GM11168 (cell line): ENCODE measurements at regions not wholly inside any gene's neighbourhood (a gene's known extent, or its start where the extent isn't known, plus 50 kb on each side); places are given as distances from the start of the nearest gene placed in this dataset.

Source experiments
- in situ Hi-C: fragments of 300-500 bp; cut with MboI; formaldehyde crosslinking; loops from one replicate; pipeline ENCODE4 v1.12.0; 2022; ENCODE audit warnings: low sequenced_read_pairs; ENCODE audit not compliant: unreplicated experiment

DNA sequence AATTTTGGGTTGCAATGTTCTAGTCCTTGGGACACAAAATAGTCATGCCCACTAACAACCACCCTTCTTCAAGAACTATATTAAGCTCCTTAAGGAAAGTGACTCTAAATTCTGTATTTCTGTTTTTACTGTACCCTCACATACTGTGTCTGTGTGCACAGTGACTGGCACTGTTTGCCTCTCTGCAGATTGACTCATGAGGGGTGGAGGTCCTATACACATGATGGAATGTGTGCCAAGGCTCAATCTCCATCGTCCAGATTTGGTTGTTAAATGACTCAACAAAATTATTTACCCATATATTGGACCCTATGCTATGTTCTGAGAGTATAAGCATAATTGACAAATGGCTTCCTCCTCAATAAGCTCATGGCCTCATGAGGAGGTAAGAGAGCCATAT is 126.6 kb upstream of the CWC22 start:
- in situ Hi-C loops = no loop called here

DNA sequence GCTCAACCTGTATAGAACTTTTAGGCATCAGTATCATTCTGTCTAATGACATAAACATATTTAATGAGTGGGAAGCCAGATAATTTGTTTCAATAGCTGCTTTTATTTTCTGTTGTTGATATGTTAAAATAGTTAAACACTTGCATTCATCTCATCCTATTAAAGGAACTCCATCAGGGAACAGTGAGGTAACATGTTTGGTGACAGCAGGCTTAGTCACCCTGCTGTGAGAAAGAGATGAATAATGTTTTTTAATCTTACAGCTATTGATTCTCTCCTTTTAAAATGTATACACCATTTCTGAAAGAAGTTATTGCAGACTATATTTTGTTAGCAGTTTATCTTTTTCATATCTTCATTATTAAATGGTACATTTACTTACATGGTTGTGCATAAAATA is 123.3 kb upstream of the CWC22 start:
- in situ Hi-C loops = no loop called here

DNA sequence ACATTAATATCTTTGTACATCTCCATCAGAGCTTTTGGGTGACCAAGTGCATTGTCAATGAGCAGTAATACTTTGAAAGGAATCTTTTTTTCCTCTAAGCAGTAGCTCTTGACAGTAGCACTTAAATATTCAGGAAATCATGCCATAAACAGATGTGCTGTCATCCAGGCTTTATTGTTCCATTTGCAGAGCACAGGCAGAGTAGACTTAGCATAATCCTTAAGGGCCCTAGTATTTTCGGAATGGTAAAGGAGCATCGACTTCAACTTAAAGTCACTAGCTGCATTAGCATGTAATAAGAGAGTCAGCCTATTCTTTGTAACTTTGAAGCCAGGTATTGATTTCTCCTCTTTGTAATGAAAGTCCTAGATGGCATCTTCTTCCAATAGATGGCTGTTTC is 121.8 kb upstream of the CWC22 start:
- in situ Hi-C loops = no loop called here

DNA sequence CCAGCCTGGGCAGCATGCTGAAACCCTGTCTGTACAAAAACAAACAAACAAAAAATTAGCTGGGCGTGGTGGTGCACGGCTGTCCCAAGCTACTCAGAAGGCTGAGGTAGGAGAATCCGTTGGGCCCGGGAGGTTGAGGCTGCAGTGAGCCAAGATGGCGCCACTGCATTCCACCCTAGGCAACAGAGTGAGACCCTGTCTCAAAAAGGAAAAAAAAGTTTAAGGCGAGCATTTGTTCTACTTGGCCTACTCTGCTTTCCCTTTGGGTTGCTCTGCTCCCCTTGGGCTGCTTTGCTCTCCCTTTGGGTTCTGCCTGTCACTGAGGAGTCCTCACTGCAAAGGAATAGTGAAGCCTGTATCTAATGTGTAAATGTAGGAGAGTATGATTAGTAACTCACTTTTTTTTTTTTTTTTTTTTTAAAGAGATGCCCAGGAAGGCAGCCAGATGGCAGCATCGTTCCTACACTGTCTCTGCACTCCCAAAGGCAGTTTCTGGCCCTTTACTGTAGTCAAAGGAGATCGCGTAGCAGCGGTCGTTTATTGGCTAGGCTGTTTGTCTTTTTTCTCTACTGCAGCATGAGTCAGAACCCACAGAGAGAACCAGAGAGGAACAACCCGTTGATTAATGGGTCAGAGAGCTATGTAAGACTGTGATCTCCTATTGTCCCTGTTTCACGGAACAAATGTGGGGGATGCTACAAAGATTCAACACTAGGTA is 118.3 kb upstream of the CWC22 start:
- in situ Hi-C loops = no loop called here

DNA sequence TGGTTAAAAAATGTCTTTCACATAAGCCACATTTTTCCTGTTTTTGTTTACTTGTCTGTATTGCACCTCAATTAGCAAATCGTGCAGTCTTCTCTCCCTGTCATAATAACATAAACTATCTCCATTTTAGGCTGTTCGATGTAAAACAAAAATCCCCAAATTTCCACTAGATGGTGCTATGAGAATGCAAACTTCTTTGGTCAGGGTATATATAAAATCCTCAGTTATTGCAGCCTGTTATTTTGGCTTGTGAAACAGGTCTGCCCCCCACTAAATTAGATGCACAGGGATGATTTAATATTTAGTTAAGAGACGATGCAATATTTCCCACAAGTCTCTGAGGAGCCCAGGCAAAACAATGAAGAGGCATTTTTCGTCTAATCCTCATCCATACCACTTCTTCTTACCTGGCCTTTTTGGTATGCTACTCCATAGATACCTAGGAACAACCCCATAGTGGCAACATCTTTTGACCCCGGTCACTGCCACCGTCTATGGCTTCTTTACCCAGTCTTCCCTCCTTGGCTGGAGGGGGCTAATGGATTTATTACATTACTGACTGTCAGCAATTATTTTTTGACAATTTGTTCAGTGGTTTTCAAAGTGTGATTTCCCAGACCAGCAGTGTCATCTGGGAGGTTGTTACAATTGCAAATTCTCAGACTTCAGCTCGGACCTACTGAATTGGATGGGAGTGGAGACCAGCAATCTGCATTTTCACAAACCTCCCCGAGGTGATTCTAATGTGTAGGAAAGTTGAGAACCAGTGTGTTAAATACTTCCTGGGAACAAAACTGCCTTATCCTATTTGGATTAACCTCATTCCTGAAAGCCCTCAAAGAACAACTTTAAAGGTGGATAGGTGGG is 117.4 kb upstream of the CWC22 start:
- in situ Hi-C loops = loop anchor here (25.0 kb wide), 1 partner anchor 938 kb away; no protein-coding TSS in a partner anchor

- in situ Hi-C loops = loop anchor here (25.0 kb wide), 1 partner anchor 939 kb away; no protein-coding TSS in a partner anchor
Observed at GRCh38 chr2:180122874-180123273, 115.8 kb upstream of the CWC22 start.

DNA sequence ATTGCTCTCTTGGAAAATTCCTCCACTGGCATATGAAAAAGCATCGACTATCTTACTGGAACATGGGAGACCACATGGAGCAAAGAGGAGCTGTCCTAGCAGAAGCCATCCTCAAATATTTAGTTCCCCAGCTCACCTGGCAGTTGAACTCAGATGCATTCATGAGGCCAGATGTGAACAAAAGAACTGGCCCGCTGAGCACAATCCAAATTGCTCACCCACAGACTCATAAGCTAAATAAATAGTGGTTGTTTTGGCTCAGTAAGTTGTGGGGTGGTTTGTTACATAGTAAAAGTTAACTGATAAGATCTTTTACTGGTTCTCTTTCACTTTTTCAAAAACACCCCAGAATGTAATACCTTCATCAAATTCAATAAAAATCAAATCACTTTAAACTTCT is 108.6 kb upstream of the CWC22 start:
- in situ Hi-C loops = loop anchor here (25.0 kb wide), 1 partner anchor 947 kb away; no protein-coding TSS in a partner anchor

DNA sequence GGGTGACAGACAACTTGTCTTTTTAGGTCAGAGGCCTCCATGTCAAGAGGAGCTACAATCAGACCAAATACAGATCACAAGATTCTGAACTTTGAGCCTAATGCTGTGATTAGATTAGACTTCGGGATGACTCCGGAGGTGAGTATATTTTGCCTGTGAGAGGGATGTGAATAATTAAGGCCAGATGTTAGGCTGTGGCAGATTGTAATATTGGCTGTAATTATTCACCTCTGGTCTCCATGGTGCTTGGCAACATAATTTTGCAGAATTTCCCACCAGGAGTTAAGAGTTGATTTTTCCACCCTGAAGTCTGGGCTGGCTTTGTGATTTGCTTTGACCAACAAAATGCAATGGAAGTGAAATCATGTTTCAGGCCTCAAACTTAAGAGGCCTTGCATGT is 108.2 kb upstream of the CWC22 start:
- in situ Hi-C loops = loop anchor here (25.0 kb wide), 1 partner anchor 947 kb away; no protein-coding TSS in a partner anchor

GRCh38 chr2:180111901-180112300 is 104.8 kb upstream of the CWC22 start:
- in situ Hi-C loops = loop anchor here (25.0 kb wide), 1 partner anchor 950 kb away; no protein-coding TSS in a partner anchor

- in situ Hi-C loops = loop anchor here (25.0 kb wide), 1 partner anchor 952 kb away; no protein-coding TSS in a partner anchor
Observed at GRCh38 chr2:180110469-180110868, 103.4 kb upstream of the CWC22 start.

DNA sequence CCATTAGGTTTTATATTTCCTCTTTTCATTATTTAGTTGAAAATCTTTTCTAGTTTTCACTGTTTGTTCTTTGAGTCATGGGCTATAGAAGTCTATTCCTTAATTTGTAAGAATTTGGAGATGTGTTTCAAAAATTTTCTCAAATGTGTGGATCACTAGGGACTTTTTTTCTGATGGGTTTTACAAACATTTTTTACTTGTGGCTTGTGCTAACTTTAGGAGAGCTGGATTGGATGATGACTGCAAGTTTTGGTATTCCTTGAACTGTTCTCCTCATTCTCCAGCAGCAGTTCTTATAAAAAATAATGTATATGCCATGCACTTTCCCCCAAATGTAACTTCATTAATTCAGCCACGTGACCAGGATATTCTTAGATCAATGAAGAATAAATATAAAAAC is 94.7 kb upstream of the CWC22 start:
- in situ Hi-C loops = loop anchor here (25.0 kb wide), 1 partner anchor 960 kb away; no protein-coding TSS in a partner anchor

- in situ Hi-C loops = no loop called here
Observed at GRCh38 chr2:180099308-180099707, 92.2 kb upstream of the CWC22 start.

DNA sequence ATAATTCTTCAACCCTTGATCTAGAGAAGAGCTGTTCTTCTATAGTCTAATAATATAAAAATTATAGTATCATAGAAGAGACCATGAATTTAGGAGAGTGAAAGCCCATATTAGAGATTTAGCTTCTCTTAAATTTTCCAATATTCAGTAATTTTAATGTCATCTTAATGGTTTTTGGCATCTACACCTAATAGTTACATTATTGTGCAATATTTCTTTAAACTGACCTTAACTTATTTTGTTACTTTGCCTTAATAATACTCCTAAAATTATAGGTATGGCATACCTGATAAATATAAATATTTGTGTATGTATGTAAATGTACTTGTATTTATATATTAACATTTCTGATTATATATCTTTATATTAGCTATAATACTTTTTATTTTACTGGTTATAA is 78.0 kb upstream of the CWC22 start:
- in situ Hi-C loops = no loop called here

- in situ Hi-C loops = no loop called here
Observed at GRCh38 chr2:180077295-180077906, 70.3 kb upstream of the CWC22 start.

- in situ Hi-C loops = no loop called here
Observed at GRCh38 chr2:180075870-180076269, 68.8 kb upstream of the CWC22 start.

- in situ Hi-C loops = no loop called here
Observed at GRCh38 chr2:180071797-180072196, 64.7 kb upstream of the CWC22 start.

GRCh38 chr2:180063494-180064092 is 56.5 kb upstream of the CWC22 start:
- in situ Hi-C loops = no loop called here

GRCh38 chr2:180062178-180062577 is 55.1 kb upstream of the CWC22 start:
- in situ Hi-C loops = no loop called here

DNA sequence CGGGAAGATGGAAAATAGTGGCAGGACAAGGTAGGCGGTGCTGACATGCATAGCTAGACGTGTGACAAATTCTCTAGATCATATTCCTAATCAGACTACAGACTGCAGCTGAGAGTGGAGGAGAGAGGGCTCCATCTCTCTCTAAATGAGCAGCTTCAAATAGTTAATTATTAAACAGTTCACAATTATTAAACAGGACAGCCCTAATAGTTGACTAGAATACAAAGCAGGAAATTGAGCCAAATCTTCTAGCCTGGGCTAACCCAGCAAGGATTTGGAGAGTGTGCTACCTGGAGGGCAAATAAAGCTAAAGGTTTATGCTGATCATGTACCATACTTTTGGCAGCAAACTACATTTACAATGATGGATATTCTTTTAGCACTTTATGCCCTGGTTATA is 54.4 kb upstream of the CWC22 start:
- in situ Hi-C loops = no loop called here

DNA sequence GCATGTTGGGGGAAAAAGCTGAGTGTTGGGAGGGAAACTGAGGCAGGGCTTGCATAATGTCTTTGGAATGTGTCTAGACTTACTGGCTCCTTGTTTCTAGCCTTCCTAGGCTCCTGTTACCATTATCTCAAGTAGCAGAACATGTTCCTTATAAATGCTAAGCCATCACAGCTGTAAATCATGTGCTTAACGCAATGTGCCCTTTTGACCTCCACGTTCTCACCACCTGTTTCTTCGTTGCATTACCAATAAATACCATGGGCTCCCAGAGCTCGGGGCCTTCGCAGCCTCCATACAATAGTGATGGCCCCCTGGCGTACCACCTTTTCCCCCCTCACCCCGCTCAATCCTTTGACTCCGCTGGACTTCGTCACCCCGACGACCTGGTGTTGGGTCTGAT is 54.0 kb upstream of the CWC22 start:
- in situ Hi-C loops = no loop called here
